Spleen (tissue), 11 donors: ENCODE measurements at regions not wholly inside any gene's neighbourhood (a gene's known extent, or its start where the extent isn't known, plus 50 kb on each side); places are given as distances from the start of the nearest gene placed in this dataset.

Experiments used
- DNase-seq: peaks from one replicate; pipeline ENCODE4 v3.0.0-alpha.2; 2020
- H3K27ac ChIP-seq, 8 donors: fragments of 200-600 bp; sonication (generic) in 7 of 8; 1 replicate in 4 of 8; 2 replicates in 4 of 8; pipeline versions ENCODE4 v1.5.0 to v1.8.0; 2016 to 2021; ENCODE audit warnings: inconsistent platforms in 4 of 8, mild to moderate bottlenecking in 4 of 8, moderate library complexity in 1 of 8
- H3K27me3 ChIP-seq, 7 donors: fragments of 200-600 bp; sonication (generic) in 6 of 7; replicated peaks in 1 of 7; 1 replicate in 4 of 7; 2 replicates in 3 of 7; pipeline versions ENCODE4 v1.5.0 to v1.8.0; 2016 to 2021; ENCODE audit warnings: inconsistent platforms in 3 of 7, mild to moderate bottlenecking in 1 of 7
- H3K36me3 ChIP-seq, 6 donors: fragments of 200-600 bp; sonication (generic) in 5 of 6; 1 replicate in 4 of 6; 2 replicates in 2 of 6; pipeline versions ENCODE4 v1.5.0 to v1.8.0; 2016 to 2021; ENCODE audit warnings: inconsistent platforms in 2 of 6
- H3K4me1 ChIP-seq, 6 donors: fragments of 200-600 bp; sonication (generic) in 5 of 6; 1 replicate in 3 of 6; 2 replicates in 3 of 6; pipeline versions ENCODE4 v1.5.0 to v1.8.0; 2016 to 2021; ENCODE audit warnings: inconsistent platforms in 3 of 6
- H3K4me3 ChIP-seq, 8 donors: fragments of 200-600 bp; sonication (generic) in 7 of 8; 1 replicate in 4 of 8; 2 replicates in 4 of 8; pipeline versions ENCODE4 v1.5.0 to v1.8.0; 2016 to 2021; ENCODE audit warnings: inconsistent platforms in 4 of 8, mild to moderate bottlenecking in 4 of 8, moderate library complexity in 2 of 8
- H3K9me3 ChIP-seq, 8 donors: fragments of 200-600 bp; sonication (generic) in 7 of 8; 1 replicate in 4 of 8; 2 replicates in 4 of 8; pipeline versions ENCODE4 v1.5.0 to v1.8.0; 2016 to 2021; ENCODE audit warnings: inconsistent platforms in 4 of 8
- CTCF ChIP-seq, 11 experiments: fragments of 200-600 bp in 7 of 11; fragments of 450-650 bp in 4 of 11; sonication (generic) in 4 of 11; IDR thresholded peaks in 8 of 11; conservative IDR thresholded peaks in 3 of 11; 1 replicate in 7 of 11; 2 replicates in 4 of 11; pipeline versions ENCODE4 v1.4.0 to v1.8.0; 2016 to 2021; ENCODE audit warnings: antibody characterized with exemption in 11 of 11, inconsistent platforms in 4 of 11, mild to moderate bottlenecking in 1 of 11
- POLR2A ChIP-seq, 3 donors: fragments of 450-650 bp; IDR thresholded peaks; one replicate each; pipeline ENCODE4 v1.5.1; 2017; ENCODE audit warnings: antibody characterized with exemption in 3 of 3, mild to moderate bottlenecking in 1 of 3
- POLR2AphosphoS5 ChIP-seq, 3 donors: sonication (generic); formaldehyde crosslinking; IDR thresholded peaks; one replicate each; pipeline ENCODE4 v1.5.1; 2017; ENCODE audit warnings: antibody characterized with exemption in 3 of 3
- WGBS, 5 donors: extraction: QIAGEN DNeasy Blood & Tissue Kit in 3 of 5; methylation state at CpG; one replicate each; pipeline versions ENCODE4 v1.1.5 to v1.1.7; 2013 to 2018; 5-methylcytosine and 5-hydroxymethylcytosine counted together
- intact Hi-C: fragments of 100-400 bp; cut with DNase I; formaldehyde crosslinking; loops from one replicate; pipeline ENCODE4 v1.15.0; 2023; ENCODE audit warnings: low total_unique reads
- donor health status: healthy with polysubstance abuse.
- donor health status: DM: no; HTN: no; CAD: no; lungs with moderate emphysema.
- donor health status: DM: no; HTN: no; CAD: no.
- donor health status: Bipolar disorder and iron deficiency.
- donor health status: healthy.
- donor health status: DM: no; HTN: no; CAD: no.
- donor health status: DM: yes; HTN: yes; CAD: no.

DNA sequence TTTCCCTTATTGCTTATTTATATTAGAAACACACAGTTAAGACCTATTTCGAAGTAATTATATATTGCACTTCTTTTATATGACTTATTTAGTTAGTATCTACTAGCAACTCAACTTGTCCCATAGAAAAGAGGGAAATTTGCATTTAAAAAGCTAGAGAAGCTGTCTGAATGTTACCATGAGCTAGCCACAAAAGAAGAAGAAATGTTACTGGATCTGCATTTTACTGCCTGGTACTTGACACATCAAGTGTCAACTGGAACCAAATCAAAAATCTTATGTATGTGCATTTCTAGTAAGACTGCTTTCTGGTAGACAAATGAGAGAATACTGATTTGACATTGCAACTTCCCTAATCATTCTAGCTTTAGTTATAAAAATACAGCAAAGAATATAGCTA, 424.6 kb upstream of the VRK2 start:
- H3K27me3 ChIP-seq: no peaks in the 10 kb centered on the region
- no peaks in the 10 kb centered on the region for H3K4me1 ChIP-seq
- intact Hi-C loops: no loop called here
- no peaks in the 10 kb centered on the region for H3K36me3 ChIP-seq
- H3K4me3 ChIP-seq: no peak overlapping the region
- no peaks in the 10 kb centered on the region for H3K9me3 ChIP-seq
- H3K27ac ChIP-seq: no peak overlapping the region
- TF ChIP-seq POLR2AphosphoS5 (IDR thresholded peaks at IDR 0.05) (no peak), CTCF (IDR thresholded peaks at IDR 0.05 in 8 of 11, conservative IDR thresholded peaks at IDR 0.05 in 3 of 11) (no peak), POLR2A (IDR thresholded peaks at IDR 0.05) (no peak)
- 52 to 71% (median 68%) methylated on average over 1 of the region's 1 CpG for WGBS, 5 donors
- no peak for DNase-seq

- H3K4me1 ChIP-seq: no peaks in the 10 kb centered on the region
- peaks cover 11 to 62% (median 36%) of the 10 kb centered on the region in 8 donors for H3K9me3 ChIP-seq
- WGBS, 5 donors: 67 to 81% (median 78%) methylated on average over 3 of the region's 3 CpGs
- DNase-seq: no peak
- TF ChIP-seq POLR2A (IDR thresholded peaks at IDR 0.05): no peak
- TF ChIP-seq CTCF (IDR thresholded peaks at IDR 0.05 in 8 of 11, conservative IDR thresholded peaks at IDR 0.05 in 3 of 11): no peak
- TF ChIP-seq POLR2AphosphoS5 (IDR thresholded peaks at IDR 0.05): no peak
- no peak overlapping the region for H3K27ac ChIP-seq
- H3K4me3 ChIP-seq: no peak overlapping the region
- intact Hi-C loops: no loop called here
- no peaks in the 10 kb centered on the region for H3K27me3 ChIP-seq
- no peaks in the 10 kb centered on the region for H3K36me3 ChIP-seq
These were observed 390.4 kb upstream of the VRK2 start for GRCh38 chr2:57656198-57656597.

DNA sequence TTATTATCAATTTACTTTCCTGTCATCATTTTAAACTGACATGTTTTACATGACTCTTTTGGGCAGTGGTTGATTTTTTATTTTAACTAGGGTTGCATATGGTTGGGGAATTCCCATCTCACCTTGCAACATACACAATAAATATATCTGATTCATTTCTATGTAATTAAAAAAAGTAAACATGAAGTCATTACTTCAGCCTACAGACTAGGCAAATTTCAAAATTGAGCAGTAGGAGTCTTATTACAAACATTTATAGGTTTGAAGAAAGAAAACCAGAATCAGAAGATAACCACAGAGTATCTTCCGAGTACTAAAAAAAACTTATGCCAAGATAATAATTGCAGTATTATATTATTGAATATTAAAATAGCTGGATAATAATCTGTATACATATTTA, 377.0 kb upstream of the VRK2 start:
- Histone ChIP-seq H3K36me3 (no peaks in the 10 kb centered on the region), H3K4me3 (no peak overlapping the region), H3K4me1 (no peaks in the 10 kb centered on the region), H3K27me3 (no peaks in the 10 kb centered on the region), H3K27ac (no peak overlapping the region), H3K9me3 (peaks cover 0 to 3% (median 0%) of the 10 kb centered on the region in 8 donors)
- intact Hi-C loops: no loop called here
- no peak for DNase-seq
- 90 to 98% (median 96%) methylated on average over 1 of the region's 1 CpG for WGBS, 5 donors
- TF ChIP-seq CTCF (IDR thresholded peaks at IDR 0.05 in 8 of 11, conservative IDR thresholded peaks at IDR 0.05 in 3 of 11) (no peak), POLR2AphosphoS5 (IDR thresholded peaks at IDR 0.05) (no peak), POLR2A (IDR thresholded peaks at IDR 0.05) (no peak)

DNA sequence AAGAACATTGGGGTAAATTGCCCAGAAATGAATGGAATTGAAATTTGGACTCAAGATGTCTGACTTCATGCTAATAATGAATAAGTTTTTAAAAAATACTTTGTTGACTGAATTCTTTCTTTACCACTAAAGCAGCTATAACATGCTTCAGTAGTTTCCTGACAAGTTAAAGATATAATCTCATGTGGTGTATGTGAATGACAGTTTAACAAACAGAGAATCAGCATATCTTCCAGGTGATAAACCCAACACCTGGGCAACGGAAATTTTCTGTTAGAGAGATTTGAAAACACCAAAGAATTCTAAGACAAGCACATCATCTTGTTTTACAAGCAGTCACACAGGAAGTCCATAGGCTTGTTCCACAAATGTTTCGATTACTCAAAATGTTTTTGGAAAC, 372.6 kb upstream of the VRK2 start:
- WGBS, 5 donors: 55 to 84% (median 73%) methylated on average over 2 of the region's 2 CpGs
- H3K4me1 ChIP-seq: no peaks in the 10 kb centered on the region
- no peaks in the 10 kb centered on the region for H3K36me3 ChIP-seq
- TF ChIP-seq CTCF (IDR thresholded peaks at IDR 0.05 in 8 of 11, conservative IDR thresholded peaks at IDR 0.05 in 3 of 11) (no peak), POLR2AphosphoS5 (IDR thresholded peaks at IDR 0.05) (no peak), POLR2A (IDR thresholded peaks at IDR 0.05) (no peak)
- H3K4me3 ChIP-seq: no peak overlapping the region
- no peaks in the 10 kb centered on the region for H3K27me3 ChIP-seq
- DNase-seq: no peak
- H3K27ac ChIP-seq: no peak overlapping the region
- intact Hi-C loops: no loop called here
- H3K9me3 ChIP-seq: no peaks in the 10 kb centered on the region
